Astrocyte of the spinal cord (primary cell): ENCODE measurements at regions not wholly inside any gene's neighbourhood (a gene's known extent, or its start where the extent isn't known, plus 50 kb on each side); places are given as distances from the start of the nearest gene placed in this dataset.
"Not testable (repeated sequence)": the region's sequence is repeated elsewhere in the genome, so short reads cannot be mapped to it uniquely, and the experiment has no call there.

Experiments
- DNase-seq: peaks from one replicate; pipeline ENCODE4 v3.0.0; 2011; ENCODE audit warnings: low read depth, low spot score
- H3K4me3 ChIP-seq: 2 replicates; pipeline ENCODE4 v1.5.1; 2011; ENCODE audit warnings: low read depth, mild to moderate bottlenecking, low read length, moderate library complexity
- in situ Hi-C: cut with HindIII; loops from 2 replicates; pipeline ENCODE4 v1.10.0; 2017; ENCODE audit warnings: low sequenced_read_pairs
- TF ChIP-seq, protein P1 (sequence below): IDR thresholded peaks from 2 replicates; pipeline ENCODE4 v1.5.1; 2012; ENCODE audit warnings: low read depth, mild to moderate bottlenecking, low read length, inconsistent platforms

DNA sequence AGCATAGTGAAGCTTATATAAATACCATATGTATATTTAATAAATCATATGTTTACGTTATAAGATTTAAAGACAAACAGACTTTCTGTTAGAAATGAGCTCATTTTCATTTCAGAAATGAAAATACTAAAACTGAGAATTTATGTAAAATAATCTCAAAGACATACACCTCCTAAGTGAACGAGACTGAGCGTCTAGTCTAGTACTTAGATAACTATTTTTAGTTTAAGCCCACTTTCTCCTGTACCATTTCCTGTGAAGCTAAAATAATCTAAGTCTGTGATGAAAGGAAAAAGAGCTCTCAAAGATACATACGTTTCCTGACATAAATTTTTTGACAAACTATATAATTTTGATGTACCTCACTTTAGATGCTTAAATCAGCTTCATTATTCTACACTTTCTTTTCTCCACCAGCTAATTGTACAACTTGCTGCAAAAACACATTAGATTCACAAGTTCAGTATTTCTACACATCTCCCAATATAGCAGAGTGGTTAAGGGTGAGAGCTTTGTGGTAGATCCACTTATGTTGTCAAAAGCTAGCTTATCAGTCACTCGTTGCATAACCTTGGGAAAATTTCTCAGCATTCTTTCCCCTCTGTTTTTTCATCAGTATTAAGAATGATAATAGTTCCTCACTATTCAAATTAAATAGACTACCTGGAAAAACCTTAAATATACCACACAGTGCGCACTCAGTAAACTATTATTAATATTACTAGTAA, 703.0 kb downstream of the PLOD2 start:
- in situ Hi-C loops: no loop called here
- DNase-seq: no peak
- H3K4me3 ChIP-seq: no peak overlapping the region
- TF ChIP-seq, protein P1, sequence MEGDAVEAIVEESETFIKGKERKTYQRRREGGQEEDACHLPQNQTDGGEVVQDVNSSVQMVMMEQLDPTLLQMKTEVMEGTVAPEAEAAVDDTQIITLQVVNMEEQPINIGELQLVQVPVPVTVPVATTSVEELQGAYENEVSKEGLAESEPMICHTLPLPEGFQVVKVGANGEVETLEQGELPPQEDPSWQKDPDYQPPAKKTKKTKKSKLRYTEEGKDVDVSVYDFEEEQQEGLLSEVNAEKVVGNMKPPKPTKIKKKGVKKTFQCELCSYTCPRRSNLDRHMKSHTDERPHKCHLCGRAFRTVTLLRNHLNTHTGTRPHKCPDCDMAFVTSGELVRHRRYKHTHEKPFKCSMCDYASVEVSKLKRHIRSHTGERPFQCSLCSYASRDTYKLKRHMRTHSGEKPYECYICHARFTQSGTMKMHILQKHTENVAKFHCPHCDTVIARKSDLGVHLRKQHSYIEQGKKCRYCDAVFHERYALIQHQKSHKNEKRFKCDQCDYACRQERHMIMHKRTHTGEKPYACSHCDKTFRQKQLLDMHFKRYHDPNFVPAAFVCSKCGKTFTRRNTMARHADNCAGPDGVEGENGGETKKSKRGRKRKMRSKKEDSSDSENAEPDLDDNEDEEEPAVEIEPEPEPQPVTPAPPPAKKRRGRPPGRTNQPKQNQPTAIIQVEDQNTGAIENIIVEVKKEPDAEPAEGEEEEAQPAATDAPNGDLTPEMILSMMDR: no peak

DNA sequence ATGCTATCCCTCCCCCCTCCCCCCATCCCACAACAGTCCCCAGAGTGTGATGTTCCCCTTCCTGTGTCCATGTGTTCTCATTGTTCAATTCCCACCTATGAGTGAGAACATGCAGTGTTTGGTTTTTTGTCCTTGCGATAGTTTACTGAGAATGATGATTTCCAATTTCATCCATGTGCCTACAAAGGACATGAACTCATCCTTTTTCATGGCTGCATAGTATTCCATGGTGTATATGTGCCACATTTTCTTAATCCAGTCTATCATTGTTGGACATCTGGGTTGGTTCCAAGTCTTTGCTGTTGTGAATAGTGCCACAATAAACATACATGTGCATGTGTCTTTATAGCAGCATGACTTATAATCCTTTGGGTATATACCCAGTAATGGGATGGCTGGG, 701.3 kb downstream of the PLOD2 start:
- H3K4me3 ChIP-seq, in situ Hi-C loops, DNase-seq: not testable (repeated sequence)

DNA sequence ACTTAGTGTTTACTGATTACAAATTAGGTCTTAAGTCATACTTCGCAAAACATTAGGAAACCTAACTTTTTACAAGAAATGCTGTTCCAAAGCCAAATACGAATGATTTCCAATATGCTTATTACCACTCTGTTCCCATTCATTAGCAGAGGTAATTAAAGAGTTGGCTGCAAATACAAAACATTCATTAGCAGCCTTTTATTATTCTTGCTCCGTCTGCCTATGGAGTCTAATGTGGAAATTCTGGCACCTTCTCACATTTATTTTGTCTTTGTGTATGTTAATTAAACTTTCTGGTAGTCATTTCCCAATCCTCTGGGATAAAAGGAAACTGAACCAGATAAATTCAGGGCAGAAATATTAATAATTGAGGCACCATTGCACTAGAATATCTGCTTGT, 689.0 kb downstream of the PLOD2 start:
- DNase-seq: no peak
- no peak overlapping the region for H3K4me3 ChIP-seq
- TF ChIP-seq, protein P1: no peak
- in situ Hi-C loops: no loop called here

DNA sequence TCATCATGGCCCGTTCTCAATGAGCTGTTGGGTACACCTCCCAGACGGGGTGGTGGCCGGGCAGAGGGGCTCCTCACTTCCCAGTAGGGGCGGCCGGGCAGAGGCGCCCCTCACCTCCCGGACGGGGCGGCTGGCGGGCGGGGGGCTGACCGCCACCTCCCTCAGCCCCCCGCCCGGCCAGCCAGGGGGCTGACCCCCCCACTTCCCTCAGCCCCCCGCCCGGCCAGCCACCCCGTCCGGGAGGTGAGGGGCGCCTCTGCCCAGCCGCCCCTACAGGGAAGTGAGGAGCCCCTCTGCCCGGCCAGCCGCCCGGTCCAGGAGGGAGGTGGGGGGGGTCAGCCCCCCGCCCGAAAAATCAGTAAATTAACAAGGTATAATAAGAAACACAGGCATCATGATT, 678.2 kb downstream of the PLOD2 start:
- DNase-seq, H3K4me3 ChIP-seq, in situ Hi-C loops: not testable (repeated sequence)

DNA sequence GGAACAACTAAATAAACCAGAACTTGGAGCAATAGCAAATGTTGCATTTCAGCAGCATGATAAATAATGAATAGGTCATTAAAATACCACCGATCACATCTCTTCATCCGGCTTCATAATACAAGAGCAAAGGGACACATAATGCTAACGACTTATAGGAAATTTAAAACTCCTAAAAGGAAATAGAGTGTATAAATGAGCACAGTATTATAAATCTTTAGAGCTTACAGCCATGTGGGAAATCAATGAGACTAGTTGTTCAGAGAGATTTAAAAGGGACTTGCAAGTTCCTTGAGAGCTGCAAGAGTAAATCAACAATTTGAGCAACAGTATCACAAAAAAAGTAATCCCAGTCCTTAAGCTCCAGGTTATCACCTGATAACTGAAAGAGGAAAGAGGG, 677.0 kb downstream of the PLOD2 start:
- TF ChIP-seq, protein P1: no peak
- no peak overlapping the region for H3K4me3 ChIP-seq
- DNase-seq: no peak
- in situ Hi-C loops: no loop called here

DNA sequence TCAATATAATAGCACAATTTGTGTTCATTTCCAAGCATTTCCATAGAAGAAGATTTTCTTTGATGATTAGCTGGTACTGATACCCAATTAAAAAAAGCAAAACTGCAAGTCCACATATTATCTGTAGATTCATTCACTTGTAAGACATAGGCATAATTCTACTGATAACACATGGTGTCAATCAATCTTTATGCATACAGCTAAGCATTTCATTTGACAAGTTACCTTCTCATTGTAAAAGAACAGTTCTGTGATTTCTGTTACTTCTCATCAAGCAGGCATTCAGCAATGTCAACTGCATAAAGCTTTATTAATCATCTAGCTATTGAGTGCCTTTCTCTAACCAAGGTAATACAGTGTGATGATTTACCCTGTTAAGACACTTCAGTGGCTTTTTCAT, 672.0 kb downstream of the PLOD2 start:
- no peak overlapping the region for H3K4me3 ChIP-seq
- TF ChIP-seq, protein P1: no peak
- in situ Hi-C loops: no loop called here
- DNase-seq: no peak

DNA sequence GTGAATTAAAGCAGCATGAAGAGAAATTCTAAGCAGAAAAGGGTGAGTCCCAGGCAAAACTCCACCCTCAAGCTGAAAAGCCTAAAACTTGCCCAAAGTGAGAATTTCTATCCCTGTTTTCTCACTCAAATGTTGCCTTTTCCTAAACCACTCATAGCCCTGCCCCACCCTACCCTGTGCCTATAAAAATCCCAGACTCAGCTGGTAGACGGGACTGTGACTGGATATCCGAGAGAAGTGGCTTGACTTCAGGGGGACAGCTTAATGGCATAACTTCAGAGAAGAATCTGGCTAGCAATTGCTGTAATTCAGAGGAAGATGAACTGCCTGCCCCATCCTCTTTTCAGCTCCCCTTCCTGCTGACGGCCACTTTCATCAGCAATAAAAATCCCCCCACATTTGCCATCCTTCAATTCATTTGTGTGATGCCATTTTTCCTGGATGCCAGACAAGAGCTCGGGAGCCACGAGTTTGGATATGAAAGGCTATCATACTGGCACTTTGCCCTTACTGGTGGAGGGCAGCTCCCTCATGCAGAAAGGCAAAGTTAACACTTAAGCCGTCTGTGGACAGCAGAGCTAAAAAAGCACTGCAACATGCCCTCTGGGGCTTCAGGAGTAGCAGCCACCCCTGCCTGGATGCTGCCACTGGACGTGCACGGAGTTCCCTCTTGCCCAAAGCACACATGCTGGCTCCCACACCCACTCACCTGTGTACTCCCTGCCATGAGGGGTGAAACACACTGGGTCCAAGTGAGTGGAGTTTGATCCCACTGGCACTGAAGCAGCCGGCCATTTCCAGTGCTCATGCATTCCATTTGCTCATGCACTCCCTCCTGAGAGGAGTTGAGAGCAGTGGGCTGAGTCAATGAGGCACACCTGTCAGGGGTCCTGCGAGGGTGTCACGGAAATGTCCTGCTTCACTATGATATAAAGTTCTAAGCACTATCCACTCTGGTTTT, 670.6 kb downstream of the PLOD2 start:
- no peak for DNase-seq
- H3K4me3 ChIP-seq: no peak overlapping the region
- TF ChIP-seq, protein P1: no peak
- in situ Hi-C loops: no loop called here
